Peyer's patch (tissue), 4 donors: ENCODE measurements at regions not wholly inside any gene's neighbourhood (a gene's known extent, or its start where the extent isn't known, plus 50 kb on each side); places are given as distances from the start of the nearest gene placed in this dataset.

Experiments
- DNase-seq, 3 donors: peaks; one replicate each; pipeline ENCODE4 v3.0.0-alpha.2; 2017 to 2019
- H3K27ac ChIP-seq, 4 donors: fragments of 200-600 bp; sonication (generic); one replicate each; pipeline ENCODE4 v1.5.1; 2016 to 2019
- H3K27me3 ChIP-seq, 2 donors: fragments of 200-600 bp; sonication (generic); one replicate each; pipeline ENCODE4 v1.5.1; 2019
- H3K36me3 ChIP-seq, 3 donors: fragments of 200-600 bp; sonication (generic); one replicate each; pipeline ENCODE4 v1.5.1; 2016 to 2019
- H3K4me1 ChIP-seq, 4 donors: fragments of 200-600 bp; sonication (generic); one replicate each; pipeline ENCODE4 v1.5.1; 2016 to 2019
- H3K4me3 ChIP-seq, 4 donors: fragments of 200-600 bp; sonication (generic); 1 replicate in 3 of 4; 2 replicates in 1 of 4; pipeline ENCODE4 v1.5.1; 2016 to 2019; ENCODE audit warnings: mild to moderate bottlenecking in 1 of 4
- H3K9me3 ChIP-seq, 4 donors: fragments of 200-600 bp; sonication (generic); one replicate each; pipeline ENCODE4 v1.5.1; 2016 to 2019; ENCODE audit warnings: mild to moderate bottlenecking in 1 of 4
- CTCF ChIP-seq, 6 experiments: fragments of 450-650 bp in 4 of 6; fragments of 200-600 bp in 2 of 6; sonication (generic) in 1 of 6; IDR thresholded peaks; one replicate each; pipeline ENCODE4 v1.5.1; 2017 to 2019; ENCODE audit warnings: antibody characterized with exemption in 6 of 6, mild to moderate bottlenecking in 3 of 6, moderate library complexity in 1 of 6
- POLR2A ChIP-seq, 2 donors: fragments of 450-650 bp; IDR thresholded peaks; one replicate each; pipeline ENCODE4 v1.5.1; 2017; ENCODE audit warnings: antibody characterized with exemption in 2 of 2, mild to moderate bottlenecking in 2 of 2, moderate library complexity in 2 of 2

- H3K27ac ChIP-seq = no peak overlapping the region
- peaks cover 0 to 11% (median 0%) of the 10 kb centered on the region in 4 donors for H3K4me1 ChIP-seq
- no peak overlapping the region for H3K4me3 ChIP-seq
- peak in 1 of 3 donors; percentile 38 for DNase-seq
- H3K27me3 ChIP-seq = no peaks in the 10 kb centered on the region
- TF ChIP-seq POLR2A (IDR thresholded peaks at IDR 0.05) (no peak), CTCF (IDR thresholded peaks at IDR 0.05) (no peak)
- no peaks in the 10 kb centered on the region for H3K36me3 ChIP-seq
- no peaks in the 10 kb centered on the region for H3K9me3 ChIP-seq
These were observed 93.8 kb upstream of the TMPRSS2 start for GRCh38 chr21:41601573-41602368.

- Histone ChIP-seq H3K4me1 (peaks cover 0 to 11% (median 0%) of the 10 kb centered on the region in 4 donors), H3K27ac (no peak overlapping the region)
These were observed 93.1 kb upstream of the TMPRSS2 start for GRCh38 chr21:41600961-41601572.

GRCh38 chr21:41600556-41600955, 92.6 kb upstream of the TMPRSS2 start:
- H3K9me3 ChIP-seq = no peaks in the 10 kb centered on the region
- H3K36me3 ChIP-seq = no peaks in the 10 kb centered on the region
- TF ChIP-seq POLR2A (IDR thresholded peaks at IDR 0.05) (no peak), CTCF (IDR thresholded peaks at IDR 0.05) (no peak)
- H3K4me3 ChIP-seq = no peak overlapping the region
- peaks cover 0 to 11% (median 0%) of the 10 kb centered on the region in 4 donors for H3K4me1 ChIP-seq
- no peak for DNase-seq
- H3K27me3 ChIP-seq = no peaks in the 10 kb centered on the region
- H3K27ac ChIP-seq = no peak overlapping the region

More at GRCh38 chr21:41600961-41601572, 93.1 kb upstream of the TMPRSS2 start:
- TF ChIP-seq POLR2A (IDR thresholded peaks at IDR 0.05) (no peak), CTCF (IDR thresholded peaks at IDR 0.05) (no peak)
- peak in 2 of 3 donors; percentile 29 to 39 for DNase-seq
- no peaks in the 10 kb centered on the region for H3K27me3 ChIP-seq
- H3K9me3 ChIP-seq = no peaks in the 10 kb centered on the region
- H3K36me3 ChIP-seq = no peaks in the 10 kb centered on the region
- H3K4me3 ChIP-seq = no peak overlapping the region

- TF ChIP-seq CTCF (IDR thresholded peaks at IDR 0.05) = no peak
- TF ChIP-seq POLR2A (IDR thresholded peaks at IDR 0.05) = no peak
- H3K27me3 ChIP-seq = no peaks in the 10 kb centered on the region
- H3K27ac ChIP-seq = no peak overlapping the region
- no peak overlapping the region for H3K4me3 ChIP-seq
- no peaks in the 10 kb centered on the region for H3K36me3 ChIP-seq
- peak in 1 of 3 donors; percentile 5 for DNase-seq
- peaks cover 0 to 11% (median 0%) of the 10 kb centered on the region in 4 donors for H3K4me1 ChIP-seq
- H3K9me3 ChIP-seq = no peaks in the 10 kb centered on the region
These were observed 92.2 kb upstream of the TMPRSS2 start for GRCh38 chr21:41600116-41600515.

GRCh38 chr21:41598561-41599431, 90.8 kb upstream of the TMPRSS2 start:
- H3K36me3 ChIP-seq = no peaks in the 10 kb centered on the region
- no peak overlapping the region for H3K27ac ChIP-seq
- H3K4me1 ChIP-seq = peaks cover 0 to 20% (median 2%) of the 10 kb centered on the region in 4 donors
- DNase-seq = peak; percentile 8 to 29 (median 28)
- TF ChIP-seq POLR2A (IDR thresholded peaks at IDR 0.05) = no peak
- TF ChIP-seq CTCF (IDR thresholded peaks at IDR 0.05) = no peak
- no peaks in the 10 kb centered on the region for H3K27me3 ChIP-seq
- no peak overlapping the region for H3K4me3 ChIP-seq
- no peaks in the 10 kb centered on the region for H3K9me3 ChIP-seq
